ENCODE measurements at regions not wholly inside any gene's neighbourhood (a gene's known extent, or its start where the extent isn't known, plus 50 kb on each side); places are given as distances from the start of the nearest gene placed in this dataset.
"Not testable (repeated sequence)": the region's sequence is repeated elsewhere in the genome, so short reads cannot be mapped to it uniquely, and the experiment has no call there.

DNA sequence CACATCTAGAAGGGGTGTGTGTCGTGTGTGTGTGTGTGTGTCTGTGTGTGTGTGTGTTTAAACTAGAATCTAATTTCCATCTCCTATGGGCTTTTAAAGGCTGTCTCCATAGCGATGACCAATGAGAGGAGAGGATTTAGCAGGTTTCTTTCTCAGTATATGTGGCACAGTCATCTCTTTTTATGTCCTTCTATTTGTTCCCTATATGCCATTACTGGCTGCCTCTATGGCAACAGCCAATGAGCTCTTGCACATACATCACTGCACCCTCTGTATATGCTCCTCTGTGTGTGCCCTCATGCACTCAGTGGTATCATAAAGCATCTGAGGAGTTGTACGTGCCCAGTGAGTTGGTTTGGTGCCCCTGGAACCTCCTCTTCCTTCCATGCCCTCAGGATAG lies 378.2 kb upstream of the SMIM30 start:
- TF ChIP-seq, protein P1, sequence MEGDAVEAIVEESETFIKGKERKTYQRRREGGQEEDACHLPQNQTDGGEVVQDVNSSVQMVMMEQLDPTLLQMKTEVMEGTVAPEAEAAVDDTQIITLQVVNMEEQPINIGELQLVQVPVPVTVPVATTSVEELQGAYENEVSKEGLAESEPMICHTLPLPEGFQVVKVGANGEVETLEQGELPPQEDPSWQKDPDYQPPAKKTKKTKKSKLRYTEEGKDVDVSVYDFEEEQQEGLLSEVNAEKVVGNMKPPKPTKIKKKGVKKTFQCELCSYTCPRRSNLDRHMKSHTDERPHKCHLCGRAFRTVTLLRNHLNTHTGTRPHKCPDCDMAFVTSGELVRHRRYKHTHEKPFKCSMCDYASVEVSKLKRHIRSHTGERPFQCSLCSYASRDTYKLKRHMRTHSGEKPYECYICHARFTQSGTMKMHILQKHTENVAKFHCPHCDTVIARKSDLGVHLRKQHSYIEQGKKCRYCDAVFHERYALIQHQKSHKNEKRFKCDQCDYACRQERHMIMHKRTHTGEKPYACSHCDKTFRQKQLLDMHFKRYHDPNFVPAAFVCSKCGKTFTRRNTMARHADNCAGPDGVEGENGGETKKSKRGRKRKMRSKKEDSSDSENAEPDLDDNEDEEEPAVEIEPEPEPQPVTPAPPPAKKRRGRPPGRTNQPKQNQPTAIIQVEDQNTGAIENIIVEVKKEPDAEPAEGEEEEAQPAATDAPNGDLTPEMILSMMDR (IDR thresholded peaks at IDR 0.05): not testable (repeated sequence)
- not testable (repeated sequence) for TF ChIP-seq EZH2phosphoT487, EZH2 (IDR thresholded peaks at IDR 0.05)
